Midbrain (tissue), 1 donor: ENCODE measurements at regions not wholly inside any gene's neighbourhood (a gene's known extent, or its start where the extent isn't known, plus 50 kb on each side); places are given as distances from the start of the nearest gene placed in this dataset.

Experiments
- DNase-seq: peaks from one replicate; lab custom pipeline; 2025; lab: John Stamatoyannopoulos, UW

DNA sequence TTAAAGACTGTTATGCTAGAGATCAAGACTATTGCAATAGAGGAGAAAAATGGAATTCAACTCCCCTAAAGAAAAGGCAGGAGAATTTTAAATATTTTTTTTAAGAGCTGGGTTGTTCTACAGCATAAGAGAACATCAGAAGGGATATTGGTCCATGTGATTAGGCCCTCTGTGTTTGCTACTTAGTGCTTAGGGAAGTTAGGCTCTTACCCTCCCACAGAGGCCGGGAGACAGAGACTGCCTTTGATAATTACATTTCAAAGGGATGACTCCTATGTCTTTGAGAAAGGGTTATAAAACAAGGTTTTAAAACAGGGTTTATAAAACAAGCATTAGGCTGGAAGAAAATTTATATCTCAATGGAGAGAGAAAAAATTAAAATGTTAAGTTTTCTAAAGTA lies 1248.1 kb upstream of the PCDH20 start:
- no peak for DNase-seq

DNA sequence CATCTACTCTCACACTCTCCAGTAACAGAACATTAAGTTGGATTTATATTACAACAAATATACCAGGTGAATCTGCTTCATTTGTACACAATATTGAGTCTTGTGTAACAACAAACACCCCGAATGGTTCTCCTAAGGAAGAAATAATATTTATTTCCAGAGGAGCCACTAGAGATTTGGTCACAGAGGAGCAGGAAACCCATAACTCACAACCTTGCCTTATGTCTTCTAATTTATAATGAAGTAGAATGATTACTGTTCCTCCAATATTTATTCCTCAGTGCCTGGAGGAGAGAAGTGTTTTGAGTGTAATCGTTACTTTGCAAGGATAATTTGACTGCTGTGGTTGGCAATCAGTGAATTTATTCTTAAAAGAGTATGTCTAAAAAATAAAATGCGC lies 1243.7 kb upstream of the PCDH20 start:
- no peak for DNase-seq

GRCh38 chr13:62653371-62653770 lies 1237.7 kb upstream of the PCDH20 start:
- no peak for DNase-seq

GRCh38 chr13:62643799-62644524 lies 1228.3 kb upstream of the PCDH20 start:
- no peak for DNase-seq

GRCh38 chr13:62643007-62643483 lies 1227.4 kb upstream of the PCDH20 start:
- DNase-seq, result no peak

- no peak for DNase-seq
Observed at GRCh38 chr13:62635161-62635560, 1219.5 kb upstream of the PCDH20 start.

DNA sequence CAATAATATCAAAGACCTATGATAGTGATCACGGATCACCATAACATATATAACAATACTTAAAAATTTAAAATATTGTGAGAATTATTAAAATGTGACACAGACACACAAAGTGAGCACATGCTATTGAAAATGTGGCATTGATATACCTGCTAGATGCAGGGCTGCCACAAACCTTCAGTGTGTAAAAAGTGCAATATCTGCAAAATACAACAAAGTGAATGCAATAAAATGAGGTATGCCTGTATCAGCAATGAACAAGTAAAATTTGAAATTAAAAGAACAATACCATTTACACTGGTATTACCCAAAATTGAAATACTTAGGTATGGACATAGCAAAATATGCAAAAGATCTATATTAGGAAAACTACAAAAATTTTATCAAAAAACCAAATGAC lies 1217.8 kb upstream of the PCDH20 start:
- DNase-seq, result no peak

DNA sequence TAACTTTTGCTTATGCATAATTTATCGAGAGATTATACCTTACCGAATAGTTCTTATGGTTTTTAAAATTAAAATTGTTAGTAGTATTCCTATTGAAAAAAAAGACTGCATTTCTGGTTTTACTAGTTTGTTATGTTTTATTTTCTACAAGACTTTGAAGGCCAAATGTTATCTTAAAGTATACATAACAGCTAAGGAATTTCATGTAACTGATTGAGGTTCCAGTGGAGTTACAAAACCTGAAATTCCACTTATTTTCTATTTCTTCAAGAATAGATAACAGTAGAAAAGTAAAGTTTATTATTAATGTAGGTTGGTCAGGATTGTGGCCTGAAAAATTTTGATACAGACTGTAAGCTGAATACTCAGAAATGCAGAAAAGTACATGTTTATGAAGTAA lies 1216.0 kb upstream of the PCDH20 start:
- no peak for DNase-seq

DNA sequence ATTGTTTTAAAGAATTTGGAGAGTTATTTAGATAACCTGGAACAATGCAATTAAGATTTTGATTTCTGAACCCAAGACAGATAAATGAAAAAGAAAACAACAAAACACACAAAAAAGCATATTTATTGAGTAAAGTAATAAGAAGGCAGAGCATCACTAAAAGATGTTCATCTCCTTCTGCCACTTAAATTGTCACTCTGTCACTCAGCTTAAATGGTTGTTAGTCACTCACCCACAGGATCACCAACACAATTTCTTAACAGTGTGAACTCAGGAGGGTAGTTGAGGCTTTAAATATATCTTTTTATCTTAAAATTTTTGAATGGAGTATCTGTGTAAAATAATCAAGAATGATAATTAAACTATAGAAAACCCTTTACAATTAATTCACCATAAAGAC lies 1215.5 kb upstream of the PCDH20 start:
- DNase-seq, result no peak

- DNase-seq, result no peak
Observed at GRCh38 chr13:62629618-62630017, 1214.0 kb upstream of the PCDH20 start.

DNA sequence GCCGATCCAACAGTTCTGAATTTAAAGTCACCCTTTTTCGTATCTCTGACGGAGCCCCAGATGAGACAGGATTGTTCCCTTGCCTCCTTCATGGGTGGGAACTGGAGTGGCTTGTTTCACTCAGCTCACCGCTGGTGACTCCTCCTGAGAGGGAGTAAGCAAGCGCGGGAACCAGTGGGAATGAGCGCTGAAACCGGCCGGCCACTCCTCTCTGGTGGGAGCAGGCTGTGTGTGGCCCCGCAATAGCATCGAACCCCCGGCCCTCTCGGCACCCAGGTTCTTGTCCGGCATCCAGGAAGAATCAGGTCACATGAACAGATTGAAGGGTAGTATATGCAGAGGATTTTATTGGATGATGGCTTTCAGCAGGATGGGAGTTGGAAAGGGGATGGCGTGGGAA lies 1211.6 kb upstream of the PCDH20 start:
- no peak for DNase-seq

GRCh38 chr13:62626771-62627170 lies 1211.1 kb upstream of the PCDH20 start:
- DNase-seq, result no peak

DNA sequence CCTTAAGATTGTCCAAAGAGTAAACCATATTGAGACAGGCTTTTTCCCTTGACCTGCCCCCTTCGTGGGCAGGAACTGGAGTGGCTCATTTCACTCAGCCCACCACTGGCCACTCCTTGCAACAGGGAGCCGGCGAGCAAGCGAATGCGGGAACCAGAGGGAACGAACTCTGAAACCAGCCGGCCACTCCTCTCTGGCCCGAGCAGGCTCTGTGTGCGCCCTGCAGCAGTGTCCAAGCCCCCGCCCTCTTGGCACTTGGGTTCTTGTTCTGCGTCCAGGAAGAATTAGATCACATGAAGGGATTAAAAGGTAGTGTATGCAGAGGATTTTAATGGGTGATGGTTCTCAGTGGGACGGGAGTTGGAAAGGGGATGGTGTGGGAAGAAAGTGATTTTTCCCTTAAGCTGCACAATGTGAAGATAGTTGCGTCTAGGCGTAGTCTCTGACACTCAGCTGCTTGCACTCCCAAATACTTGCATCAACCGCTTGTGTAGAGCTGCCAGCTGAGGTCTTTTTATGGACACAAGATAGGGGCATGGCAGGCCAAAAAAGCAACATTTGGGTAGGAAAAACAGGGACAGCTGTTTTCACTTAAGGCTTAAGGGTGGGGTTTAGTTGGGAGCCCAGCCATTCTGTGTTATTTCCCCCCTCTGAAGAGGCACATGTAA lies 1209.7 kb upstream of the PCDH20 start:
- no peak for DNase-seq

GRCh38 chr13:62613819-62614218 lies 1198.2 kb upstream of the PCDH20 start:
- no peak for DNase-seq

GRCh38 chr13:62611343-62611742 lies 1195.7 kb upstream of the PCDH20 start:
- no peak for DNase-seq

- DNase-seq, result no peak
Observed at GRCh38 chr13:62598708-62599107, 1183.1 kb upstream of the PCDH20 start.

DNA sequence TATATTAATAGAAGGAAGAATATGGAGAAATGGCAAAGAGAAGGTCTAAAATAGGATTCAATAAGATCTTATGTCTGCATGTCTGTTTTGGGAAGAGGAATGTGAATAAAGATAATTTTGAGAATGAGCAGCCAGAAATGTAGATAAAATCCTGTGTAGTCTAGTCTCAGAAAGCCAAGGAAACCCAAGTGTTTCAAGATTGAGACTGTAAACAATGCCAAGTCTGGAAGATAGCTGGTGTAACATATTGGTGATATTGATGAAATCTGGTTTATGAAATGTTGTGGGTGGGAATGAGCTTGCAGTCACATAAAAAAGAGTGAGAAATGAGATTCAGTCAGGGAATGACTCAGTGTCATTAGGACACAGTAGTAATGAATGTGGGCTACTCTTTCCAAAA lies 1180.3 kb upstream of the PCDH20 start:
- no peak for DNase-seq

DNA sequence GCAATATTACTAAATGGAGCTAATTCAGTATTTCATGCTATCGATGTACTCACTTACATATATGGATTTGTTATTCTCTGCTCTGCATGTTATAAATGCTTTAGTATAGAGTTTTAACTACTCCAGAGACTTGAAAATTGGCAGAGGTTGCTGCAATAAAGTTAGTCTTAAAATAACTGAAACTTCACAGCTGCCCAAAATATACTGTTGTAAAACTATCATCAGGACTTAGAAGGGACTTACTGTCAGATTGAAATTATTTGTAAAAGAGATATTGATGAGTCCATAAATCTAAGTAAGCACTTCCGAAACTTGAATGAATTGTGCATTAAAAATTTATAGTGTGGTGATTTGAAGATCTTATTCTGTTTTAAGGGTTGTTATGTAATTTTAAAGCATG lies 1178.2 kb upstream of the PCDH20 start:
- no peak for DNase-seq

DNA sequence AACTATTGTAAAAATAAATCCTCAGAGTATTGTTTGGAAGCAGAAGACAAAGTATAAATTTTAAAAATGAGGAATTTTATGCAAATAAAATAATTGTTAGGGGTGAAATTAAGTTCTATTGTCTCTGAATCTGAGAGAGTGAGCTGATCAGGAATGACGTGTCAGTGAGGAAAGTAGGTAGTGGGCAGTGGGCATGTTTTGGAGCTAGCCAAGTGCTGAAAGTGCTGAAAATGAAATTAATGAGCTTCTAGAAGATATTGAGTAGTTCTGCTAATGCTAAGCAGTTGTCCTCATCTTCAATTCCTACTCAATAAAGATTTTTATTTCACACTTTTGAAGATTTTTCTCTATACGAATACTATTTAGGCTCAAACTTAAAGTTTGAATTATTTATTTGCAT lies 1167.8 kb upstream of the PCDH20 start:
- DNase-seq, result no peak

DNA sequence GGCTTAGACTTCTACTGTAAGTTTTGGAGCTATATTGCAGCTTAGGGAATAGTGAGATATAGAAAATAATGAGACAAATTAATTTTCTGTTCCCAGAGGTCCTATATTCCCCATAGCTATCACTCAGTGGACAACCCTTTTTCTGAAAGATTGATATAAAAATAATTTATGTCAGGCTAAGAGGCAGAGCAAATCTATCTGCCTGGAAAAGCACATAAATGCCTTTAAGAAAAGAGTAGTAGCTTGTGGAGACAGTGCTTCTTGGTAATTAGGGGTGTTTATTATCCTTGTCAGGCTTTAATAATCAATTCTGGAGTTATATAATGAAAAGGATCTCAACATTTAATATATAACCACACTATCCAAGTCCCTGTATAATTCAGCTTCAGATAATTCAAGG lies 1162.8 kb upstream of the PCDH20 start:
- DNase-seq, result no peak

- DNase-seq, result no peak
Observed at GRCh38 chr13:62564770-62565169, 1149.1 kb upstream of the PCDH20 start.

- DNase-seq, result no peak
Observed at GRCh38 chr13:62563251-62563650, 1147.6 kb upstream of the PCDH20 start.

DNA sequence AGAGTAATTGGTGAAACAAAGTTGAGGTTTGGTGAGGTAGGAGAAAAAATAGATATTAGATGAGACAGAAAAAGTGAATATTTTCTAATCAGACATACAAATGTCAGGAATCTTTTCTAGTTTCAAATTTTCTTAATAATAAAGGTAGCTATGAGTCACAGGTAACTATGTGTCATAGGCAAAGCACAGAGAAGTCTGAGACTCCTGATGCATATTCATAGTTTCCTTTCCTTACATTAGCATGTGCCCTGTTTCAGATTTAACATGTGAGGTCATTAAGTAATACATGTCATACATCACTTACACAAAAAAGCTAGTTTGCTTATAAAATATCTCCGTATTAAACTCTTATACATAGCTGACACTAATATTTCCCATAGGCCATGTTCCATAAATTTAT lies 1141.3 kb upstream of the PCDH20 start:
- no peak for DNase-seq

DNA sequence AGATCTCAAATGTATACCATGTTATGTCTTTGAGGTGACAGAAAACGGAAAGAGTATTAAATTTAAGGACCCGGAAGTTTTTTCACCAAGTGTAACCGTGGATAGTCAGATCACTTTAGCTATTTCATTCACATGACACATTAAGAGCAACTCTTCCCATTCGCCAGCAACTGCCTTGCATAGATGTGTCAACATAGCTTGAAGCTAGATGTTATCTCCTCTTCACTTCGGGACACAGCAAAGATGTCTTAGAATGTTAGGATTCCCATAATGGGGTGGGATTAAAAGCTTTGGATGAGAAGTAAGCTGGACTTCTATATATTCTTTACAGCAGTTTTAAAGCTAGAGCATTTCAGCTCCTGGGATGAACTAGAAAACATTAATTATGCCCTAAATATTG lies 1135.9 kb upstream of the PCDH20 start:
- no peak for DNase-seq
